Transverse colon (tissue), 4 donors: ENCODE measurements at regions not wholly inside any gene's neighbourhood (a gene's known extent, or its start where the extent isn't known, plus 50 kb on each side); places are given as distances from the start of the nearest gene placed in this dataset.

Experiments
- DNase-seq: peaks from one replicate; pipeline ENCODE4 v3.0.0-alpha.2; 2019
- H3K27ac ChIP-seq, 4 donors: fragments of 200-600 bp; sonication (generic); 2 replicates each; pipeline ENCODE4 v1.5.1; 2016 to 2018; ENCODE audit warnings: inconsistent platforms in 4 of 4
- H3K27me3 ChIP-seq: fragments of 200-600 bp; sonication (generic); 2 replicates; pipeline ENCODE4 v1.5.1; 2017; ENCODE audit warnings: inconsistent platforms
- H3K36me3 ChIP-seq, 4 donors: fragments of 200-600 bp; sonication (generic); 2 replicates each; pipeline ENCODE4 v1.5.1; 2017 to 2019; ENCODE audit warnings: inconsistent platforms in 4 of 4
- H3K4me1 ChIP-seq, 4 donors: fragments of 200-600 bp; sonication (generic); 2 replicates each; pipeline ENCODE4 v1.5.1; 2017 to 2020; ENCODE audit warnings: inconsistent platforms in 4 of 4
- H3K4me3 ChIP-seq, 4 donors: fragments of 200-600 bp; sonication (generic); 1 replicate in 1 of 4; 2 replicates in 3 of 4; pipeline versions ENCODE4 v1.5.1 to v1.6.1; 2017 to 2019; ENCODE audit warnings: inconsistent platforms in 4 of 4
- H3K9me3 ChIP-seq, 2 donors: fragments of 200-600 bp; sonication (generic); 2 replicates each; pipeline ENCODE4 v1.5.1; 2017 to 2019; ENCODE audit warnings: inconsistent platforms in 2 of 2
- CTCF ChIP-seq, 5 experiments: fragments of 200-600 bp in 3 of 5; fragments of 450-650 bp in 2 of 5; sonication (generic) in 3 of 5; IDR thresholded peaks; 1 replicate in 2 of 5; 2 replicates in 3 of 5; pipeline ENCODE4 v1.5.1; 2016 to 2017; ENCODE audit warnings: antibody characterized with exemption in 5 of 5, inconsistent platforms in 3 of 5, mild to moderate bottlenecking in 2 of 5, moderate library complexity in 1 of 5
- EP300 ChIP-seq: sonication (generic); formaldehyde crosslinking; IDR thresholded peaks from one replicate; pipeline ENCODE4 v1.6.1; 2017; ENCODE audit warnings: antibody characterized with exemption, low read depth
- POLR2A ChIP-seq: fragments of 450-650 bp; IDR thresholded peaks from one replicate; pipeline ENCODE4 v1.6.1; 2016; ENCODE audit warnings: antibody characterized with exemption, mild to moderate bottlenecking, moderate library complexity
- POLR2AphosphoS5 ChIP-seq, 3 donors: sonication (generic); formaldehyde crosslinking; IDR thresholded peaks; one replicate each; pipeline ENCODE4 v1.6.1; 2016; ENCODE audit warnings: antibody characterized with exemption in 3 of 3
- WGBS, 2 donors: methylation state at CpG; one replicate each; pipeline ENCODE4 v1.1.5; 2018; ENCODE audit warnings: low coverage in 1 of 2; 5-methylcytosine and 5-hydroxymethylcytosine counted together
- in situ Hi-C, 4 donors: fragments of 200-750 bp; cut with MboI; loops; one replicate each; pipeline versions ENCODE4 v1.15.0 to v1.15.1; 2017; ENCODE audit warnings: low sequenced_read_pairs in 3 of 4, low pct_ligation_motif_present in 1 of 4, low pct_unique_long_range_greater_than_20kb in 1 of 4
- intact Hi-C: fragments of 100-400 bp; cut with DNase I; formaldehyde crosslinking; loops from one replicate; pipeline ENCODE4 v1.15.1; 2023; ENCODE audit warnings: low total_unique reads

- Histone ChIP-seq H3K9me3 (no peaks in the 10 kb centered on the region), H3K36me3 (no peaks in the 10 kb centered on the region), H3K27ac (peak overlapping the region; percentile 10 to 61 (median 56)), H3K27me3 (no peaks in the 10 kb centered on the region), H3K4me3 (no peak overlapping the region), H3K4me1 (peaks cover 5 to 27% (median 9%) of the 10 kb centered on the region in 4 donors)
- in situ Hi-C loops (no loop called here), intact Hi-C loops (loop anchor here (10.0 kb wide), 1 partner anchor 325 kb away; no protein-coding TSS in a partner anchor)
- peak; percentile 51 for DNase-seq
- TF ChIP-seq POLR2A (no peak), POLR2AphosphoS5 (IDR thresholded peaks at IDR 0.05) (peak in 2 of 3 donors; percentile 33 to 67)
- WGBS, 2 donors, result 21 to 25% methylated on average over 2 to 3 of the region's 3 CpGs
Observed at GRCh38 chr10:76649723-76650127, 987.9 kb downstream of the KCNMA1 start.

- Histone ChIP-seq H3K36me3 (no peaks in the 10 kb centered on the region), H3K9me3 (no peaks in the 10 kb centered on the region), H3K4me1 (peaks cover 5 to 27% (median 9%) of the 10 kb centered on the region in 4 donors), H3K27me3 (no peaks in the 10 kb centered on the region), H3K27ac (peak overlapping the region; percentile 10 to 61 (median 56)), H3K4me3 (no peak overlapping the region)
- TF ChIP-seq POLR2A (no peak), POLR2AphosphoS5 (IDR thresholded peaks at IDR 0.05) (no peak), EP300 (no peak), CTCF (IDR thresholded peaks at IDR 0.05) (no peak)
- 68% methylated on average over 3 of the region's 3 CpGs; no CpG with 5 or more reads in 1 of the 2 donors for WGBS, 2 donors
- no peak for DNase-seq
- intact Hi-C loops (loop anchor here (10.0 kb wide), 1 partner anchor 326 kb away; no protein-coding TSS in a partner anchor), in situ Hi-C loops (no loop called here)
Observed at GRCh38 chr10:76649254-76649653, 988.4 kb downstream of the KCNMA1 start.

GRCh38 chr10:76647301-76647700 lies 990.3 kb downstream of the KCNMA1 start:
- no peaks in the 10 kb centered on the region for H3K27me3 ChIP-seq
- H3K4me1 ChIP-seq, result peaks cover 6 to 27% (median 11%) of the 10 kb centered on the region in 4 donors
- no peaks in the 10 kb centered on the region for H3K36me3 ChIP-seq
- H3K4me3 ChIP-seq, result no peak overlapping the region
- in situ Hi-C loops (no loop called here), intact Hi-C loops (loop anchor here (10.0 kb wide), 1 partner anchor 328 kb away; no protein-coding TSS in a partner anchor)
- DNase-seq, result no peak
- peak overlapping the region in 1 of 4 donors; percentile 75 for H3K27ac ChIP-seq
- no peak for TF ChIP-seq CTCF (IDR thresholded peaks at IDR 0.05)
- TF ChIP-seq EP300, result no peak
- no peak for TF ChIP-seq POLR2AphosphoS5 (IDR thresholded peaks at IDR 0.05)
- no peak for TF ChIP-seq POLR2A
- 83 to 84% methylated on average over 1 to 2 of the region's 2 CpGs for WGBS, 2 donors
- no peaks in the 10 kb centered on the region for H3K9me3 ChIP-seq

- intact Hi-C loops (loop anchor here (10.0 kb wide), 1 partner anchor 329 kb away; no protein-coding TSS in a partner anchor), in situ Hi-C loops (no loop called here)
- peaks cover 6 to 23% (median 9%) of the 10 kb centered on the region in 4 donors for H3K4me1 ChIP-seq
- 82 to 90% methylated on average over 2 to 3 of the region's 3 CpGs for WGBS, 2 donors
- H3K4me3 ChIP-seq, result no peak overlapping the region
- H3K27ac ChIP-seq, result peak overlapping the region in 2 of 4 donors; percentile 67 to 75
- DNase-seq, result no peak
- no peak for TF ChIP-seq POLR2A
- TF ChIP-seq CTCF (IDR thresholded peaks at IDR 0.05), result no peak
- TF ChIP-seq EP300, result no peak
- no peak for TF ChIP-seq POLR2AphosphoS5 (IDR thresholded peaks at IDR 0.05)
- no peaks in the 10 kb centered on the region for H3K36me3 ChIP-seq
- H3K9me3 ChIP-seq, result no peaks in the 10 kb centered on the region
- H3K27me3 ChIP-seq, result no peaks in the 10 kb centered on the region
Observed at GRCh38 chr10:76645341-76645740, 992.3 kb downstream of the KCNMA1 start.

GRCh38 chr10:76644476-76644875 lies 993.1 kb downstream of the KCNMA1 start:
- Histone ChIP-seq H3K27me3 (no peaks in the 10 kb centered on the region), H3K9me3 (no peaks in the 10 kb centered on the region), H3K27ac (peak overlapping the region in 2 of 4 donors; percentile 67 to 75), H3K4me3 (no peak overlapping the region), H3K36me3 (no peaks in the 10 kb centered on the region), H3K4me1 (peaks cover 5 to 15% (median 8%) of the 10 kb centered on the region in 4 donors)
- intact Hi-C loops (loop anchor here (10.0 kb wide), 1 partner anchor 330 kb away; no protein-coding TSS in a partner anchor), in situ Hi-C loops (no loop called here)
- no peak for DNase-seq
- TF ChIP-seq CTCF (IDR thresholded peaks at IDR 0.05), result no peak
- TF ChIP-seq EP300, result no peak
- TF ChIP-seq POLR2AphosphoS5 (IDR thresholded peaks at IDR 0.05), result no peak
- no peak for TF ChIP-seq POLR2A
- 88 to 100% methylated on average over 2 of the region's 2 CpGs for WGBS, 2 donors
